ENCODE measurements at regions not wholly inside any gene's neighbourhood (a gene's known extent, or its start where the extent isn't known, plus 50 kb on each side); places are given as distances from the start of the nearest gene placed in this dataset.
"Not testable (repeated sequence)": the region's sequence is repeated elsewhere in the genome, so short reads cannot be mapped to it uniquely, and the experiment has no call there.

- not testable (repeated sequence) for TF ChIP-seq MAX (IDR thresholded peaks at IDR 0.05); CTCF (IDR thresholded peaks at IDR 0.05; ENCODE audit: control extremely low read depth in 1 of 3, insufficient read depth in 1 of 3, low read depth in 1 of 3, low read length in 3 of 3); ASH2L (IDR thresholded peaks at IDR 0.05; ENCODE audit: low read length)
Observed at GRCh38 chr1:70795064-70795463, 252.6 kb downstream of the PTGER3 start.
